Right lobe of liver (tissue), 4 donors: ENCODE measurements at regions not wholly inside any gene's neighbourhood (a gene's known extent, or its start where the extent isn't known, plus 50 kb on each side); places are given as distances from the start of the nearest gene placed in this dataset.

ENCODE experiments used
- CTCF ChIP-seq, 4 donors: fragments of 200-600 bp in 3 of 4; fragments of 450-650 bp in 1 of 4; IDR thresholded peaks; one replicate each; pipeline versions ENCODE4 v1.5.1 to v1.8.0; 2016 to 2022; ENCODE audit warnings: antibody characterized with exemption in 4 of 4, mild to moderate bottlenecking in 2 of 4
- POLR2A ChIP-seq: fragments of 450-650 bp; IDR thresholded peaks from one replicate; pipeline ENCODE4 v1.6.1; 2017; ENCODE audit warnings: antibody characterized with exemption, mild to moderate bottlenecking
- donor health status: DM: no; HTN: no; CAD: no.
- donor health status: DM: no; HTN: no; CAD: no.
- donor health status: DM: no; HTN: yes; CAD: no.

- TF ChIP-seq CTCF (IDR thresholded peaks at IDR 0.05): no peak
- no peak for TF ChIP-seq POLR2A
Observed at GRCh38 chr6:50585441-50586330, 127.6 kb upstream of the TFAP2D start.
